ENCODE measurements at regions not wholly inside any gene's neighbourhood (a gene's known extent, or its start where the extent isn't known, plus 50 kb on each side); places are given as distances from the start of the nearest gene placed in this dataset.

DNA sequence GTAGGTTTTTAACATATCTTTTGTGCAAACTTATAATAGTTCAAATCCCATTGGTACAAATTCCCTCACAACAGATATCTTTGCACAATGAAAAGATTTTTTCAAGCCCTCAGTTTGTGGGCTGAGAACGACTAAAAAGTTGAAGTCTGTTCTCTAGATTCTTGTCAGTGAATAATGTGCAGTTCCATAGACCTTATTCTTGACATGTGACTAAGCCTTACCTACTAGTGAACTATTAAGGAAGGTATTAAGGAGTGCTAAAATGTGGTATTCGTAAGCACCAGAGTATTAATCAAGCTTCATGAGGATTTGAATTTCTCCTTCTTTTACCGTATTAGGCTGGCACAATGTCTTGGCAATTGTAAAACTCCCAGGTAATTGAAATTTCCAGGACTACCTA, 205.6 kb upstream of the DMRTA1 start:
- Mint-ChIP-seq H3K9me3 (ENCODE audit: unreplicated experiment) (no peaks in the 10 kb centered on the region), H3K36me3 (ENCODE audit: insufficient read depth, unreplicated experiment) (peaks cover 4% of the 10 kb centered on the region), H3K4me3 (ENCODE audit: unreplicated experiment) (no peak overlapping the region), H3K27ac (ENCODE audit: unreplicated experiment) (no peak overlapping the region), H3K4me1 (ENCODE audit: low read depth, unreplicated experiment) (peaks cover 17% of the 10 kb centered on the region), H3K27me3 (ENCODE audit: insufficient read depth, unreplicated experiment) (peaks cover 6% of the 10 kb centered on the region)
- intact Hi-C loops (cut with micrococcal nuclease; ENCODE audit: unreplicated experiment), result no loop called here
- Histone ChIP-seq H3K4me3 (ENCODE audit: low read depth, low read length) (no peak overlapping the region), H3K27me3 (replicated peaks; ENCODE audit: control insufficient read depth, insufficient read depth, low read length) (no peaks in the 10 kb centered on the region), H3K4me1 (peaks cover 20% of the 10 kb centered on the region), H3K36me3 (ENCODE audit: control insufficient read depth, insufficient read depth, low read length) (no peaks in the 10 kb centered on the region), H3K9me3 (no peaks in the 10 kb centered on the region)
- ChIA-PET CTCF (interaction anchor here (0.6 kb wide), 1 partner anchor 428 kb away, joined by 3 read pairs; no protein-coding TSS in a partner anchor), POLR2A (no interaction called here)
- TF ChIP-seq CTCF (IDR thresholded peaks at IDR 0.05; ENCODE audit: insufficient read depth in 1 of 2, low read depth in 1 of 2, low read length in 1 of 2, severe bottlenecking in 1 of 2, unreplicated experiment in 1 of 2), result no peak
- DNase-seq, result no peak
- BruUV-seq (replicated peaks), result no TSS peak

DNA sequence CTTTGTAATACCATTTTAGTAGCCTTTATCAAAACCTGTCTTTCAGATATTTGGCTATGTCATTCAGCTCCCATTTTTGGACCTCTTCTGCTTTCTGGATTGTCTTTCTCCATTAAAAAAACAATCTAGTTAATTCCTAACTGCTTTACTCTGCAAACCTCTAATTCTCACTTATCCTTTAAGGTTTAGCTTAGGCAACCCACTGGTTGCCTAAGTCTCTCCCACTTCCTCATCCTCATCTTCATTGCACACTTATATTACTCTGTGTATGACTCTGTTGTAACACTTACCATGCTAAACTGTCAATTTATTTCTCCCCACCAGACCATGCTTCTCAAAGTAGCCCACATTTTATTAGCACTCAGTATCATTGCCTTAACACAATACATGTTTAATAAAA, 205.0 kb upstream of the DMRTA1 start:
- Histone ChIP-seq H3K9me3 (no peaks in the 10 kb centered on the region), H3K36me3 (ENCODE audit: control insufficient read depth, insufficient read depth, low read length) (no peaks in the 10 kb centered on the region), H3K4me1 (peaks cover 20% of the 10 kb centered on the region), H3K4me3 (ENCODE audit: low read depth, low read length) (no peak overlapping the region), H3K27me3 (replicated peaks; ENCODE audit: control insufficient read depth, insufficient read depth, low read length) (no peaks in the 10 kb centered on the region)
- Mint-ChIP-seq H3K4me1 (ENCODE audit: low read depth, unreplicated experiment) (peaks cover 17% of the 10 kb centered on the region), H3K4me3 (ENCODE audit: unreplicated experiment) (no peak overlapping the region), H3K27ac (ENCODE audit: unreplicated experiment) (no peak overlapping the region), H3K36me3 (ENCODE audit: insufficient read depth, unreplicated experiment) (peaks cover 4% of the 10 kb centered on the region), H3K9me3 (ENCODE audit: unreplicated experiment) (no peaks in the 10 kb centered on the region), H3K27me3 (ENCODE audit: insufficient read depth, unreplicated experiment) (peaks cover 6% of the 10 kb centered on the region)
- BruUV-seq (replicated peaks), result no TSS peak
- CTCF ChIA-PET, result interaction anchor here (0.6 kb wide), 1 partner anchor 428 kb away, joined by 3 read pairs; no protein-coding TSS in a partner anchor
- POLR2A ChIA-PET, result no interaction called here
- no peak for TF ChIP-seq CTCF (IDR thresholded peaks at IDR 0.05; ENCODE audit: insufficient read depth in 1 of 2, low read depth in 1 of 2, low read length in 1 of 2, severe bottlenecking in 1 of 2, unreplicated experiment in 1 of 2)
- DNase-seq, result no peak
- intact Hi-C loops (cut with micrococcal nuclease; ENCODE audit: unreplicated experiment), result no loop called here

GRCh38 chr9:22244139-22245011, 202.2 kb upstream of the DMRTA1 start:
- no peaks in the 10 kb centered on the region for H3K27me3 ChIP-seq (replicated peaks; ENCODE audit: control insufficient read depth, insufficient read depth, low read length)
- DNase-seq, result peak in 1 of 2 experiments; percentile 33
- BruUV-seq (replicated peaks), result no TSS peak
- Mint-ChIP-seq H3K4me1 (ENCODE audit: low read depth, unreplicated experiment) (no peaks in the 10 kb centered on the region), H3K27me3 (ENCODE audit: insufficient read depth, unreplicated experiment) (peaks cover 6% of the 10 kb centered on the region), H3K9me3 (ENCODE audit: unreplicated experiment) (no peaks in the 10 kb centered on the region), H3K27ac (ENCODE audit: unreplicated experiment) (no peak overlapping the region), H3K4me3 (ENCODE audit: unreplicated experiment) (no peak overlapping the region), H3K36me3 (ENCODE audit: insufficient read depth, unreplicated experiment) (peaks cover 4% of the 10 kb centered on the region)
- ChIA-PET CTCF (interaction anchor here (0.6 to 1.0 kb wide), 9 partner anchors 123 to 1612 kb away, joined by 3 to 9 read pairs (median 4); partner anchors contain the start of genes CDKN2B and CDKN2B-AS1), POLR2A (no interaction called here)
- no peaks in the 10 kb centered on the region for H3K36me3 ChIP-seq (ENCODE audit: control insufficient read depth, insufficient read depth, low read length)
- peak in 1 of 2 experiments; percentile 49 for TF ChIP-seq CTCF (IDR thresholded peaks at IDR 0.05; ENCODE audit: insufficient read depth in 1 of 2, low read depth in 1 of 2, low read length in 1 of 2, severe bottlenecking in 1 of 2, unreplicated experiment in 1 of 2)
- no peak overlapping the region for H3K4me3 ChIP-seq (ENCODE audit: low read depth, low read length)
- no peaks in the 10 kb centered on the region for H3K4me1 ChIP-seq
- H3K9me3 ChIP-seq, result no peaks in the 10 kb centered on the region
- intact Hi-C loops (cut with micrococcal nuclease; ENCODE audit: unreplicated experiment), result loop anchor here (1.0 kb wide), 2 partner anchors 208 to 431 kb away; no protein-coding TSS in a partner anchor

Data from Caco-2 (cell line).